PC-9 (cell line): ENCODE measurements at regions not wholly inside any gene's neighbourhood (a gene's known extent, or its start where the extent isn't known, plus 50 kb on each side); places are given as distances from the start of the nearest gene placed in this dataset.

Source experiments
- EZH2 ChIP-seq: fragments of 200-600 bp; sonication (generic); IDR thresholded peaks from 2 replicates; pipeline ENCODE4 v1.8.0; 2017; ENCODE audit warnings: antibody characterized with exemption, low read depth
- TF ChIP-seq, protein P1 (sequence below): fragments of 200-600 bp; sonication (generic); conservative IDR thresholded peaks from 2 replicates; pipeline ENCODE4 v1.6.1; 2017; ENCODE audit warnings: mixed run types, antibody characterized with exemption, mild to moderate bottlenecking, moderate library complexity

DNA sequence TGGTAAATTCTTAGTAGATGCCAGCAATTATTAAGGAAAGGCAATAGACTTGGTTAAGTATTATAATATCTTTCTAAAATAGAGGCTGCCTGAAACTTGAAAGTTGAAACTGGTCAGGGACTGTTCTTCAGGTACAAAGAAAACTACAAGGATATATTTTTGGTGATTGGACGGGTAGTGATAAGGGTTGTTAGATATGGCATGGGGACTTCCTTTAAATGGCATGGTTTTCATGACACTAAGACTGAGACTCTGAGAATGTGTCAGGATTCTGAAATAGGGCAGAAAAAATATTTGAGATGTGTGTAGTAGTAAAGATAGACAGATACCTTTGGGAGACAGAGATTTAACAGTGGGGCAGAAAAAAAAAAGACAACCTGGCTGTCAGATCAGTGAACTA lies 108.4 kb upstream of the SLC5A12 start:
- TF ChIP-seq, protein P1, sequence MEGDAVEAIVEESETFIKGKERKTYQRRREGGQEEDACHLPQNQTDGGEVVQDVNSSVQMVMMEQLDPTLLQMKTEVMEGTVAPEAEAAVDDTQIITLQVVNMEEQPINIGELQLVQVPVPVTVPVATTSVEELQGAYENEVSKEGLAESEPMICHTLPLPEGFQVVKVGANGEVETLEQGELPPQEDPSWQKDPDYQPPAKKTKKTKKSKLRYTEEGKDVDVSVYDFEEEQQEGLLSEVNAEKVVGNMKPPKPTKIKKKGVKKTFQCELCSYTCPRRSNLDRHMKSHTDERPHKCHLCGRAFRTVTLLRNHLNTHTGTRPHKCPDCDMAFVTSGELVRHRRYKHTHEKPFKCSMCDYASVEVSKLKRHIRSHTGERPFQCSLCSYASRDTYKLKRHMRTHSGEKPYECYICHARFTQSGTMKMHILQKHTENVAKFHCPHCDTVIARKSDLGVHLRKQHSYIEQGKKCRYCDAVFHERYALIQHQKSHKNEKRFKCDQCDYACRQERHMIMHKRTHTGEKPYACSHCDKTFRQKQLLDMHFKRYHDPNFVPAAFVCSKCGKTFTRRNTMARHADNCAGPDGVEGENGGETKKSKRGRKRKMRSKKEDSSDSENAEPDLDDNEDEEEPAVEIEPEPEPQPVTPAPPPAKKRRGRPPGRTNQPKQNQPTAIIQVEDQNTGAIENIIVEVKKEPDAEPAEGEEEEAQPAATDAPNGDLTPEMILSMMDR = no peak
- no peak for TF ChIP-seq EZH2
